Neural crest cell (in vitro differentiated cells): ENCODE measurements at regions not wholly inside any gene's neighbourhood (a gene's known extent, or its start where the extent isn't known, plus 50 kb on each side); places are given as distances from the start of the nearest gene placed in this dataset.
"Not testable (repeated sequence)": the region's sequence is repeated elsewhere in the genome, so short reads cannot be mapped to it uniquely, and the experiment has no call there.

Source experiments
- DNase-seq: peaks from one replicate; pipeline ENCODE4 v3.0.0; 2021; ENCODE audit warnings: low read depth, mixed read lengths, low spot score
- H3K27ac Mint-ChIP-seq: one replicate; pipeline ENCODE4 v1.8.0; 2021; ENCODE audit warnings: mild to moderate bottlenecking, mixed read lengths; ENCODE audit not compliant: unreplicated experiment
- H3K27me3 Mint-ChIP-seq: 2 replicates; pipeline ENCODE4 v1.8.0; 2021; ENCODE audit warnings: low read depth, mild to moderate bottlenecking, mixed read lengths
- H3K36me3 Mint-ChIP-seq: 2 replicates; pipeline ENCODE4 v1.8.0; 2021; ENCODE audit warnings: low read depth, mild to moderate bottlenecking, mixed read lengths
- H3K4me1 Mint-ChIP-seq: 2 replicates; pipeline ENCODE4 v1.8.0; 2021; ENCODE audit warnings: mixed read lengths
- H3K4me3 Mint-ChIP-seq: one replicate; pipeline ENCODE4 v1.8.0; 2021; ENCODE audit warnings: mild to moderate bottlenecking, mixed read lengths
- H3K9me3 Mint-ChIP-seq: 2 replicates; pipeline ENCODE4 v1.8.0; 2021; ENCODE audit warnings: mixed read lengths
- TF ChIP-seq, protein P1 (sequence below): fragments of 200-600 bp; sonication (generic); conservative IDR thresholded peaks from 2 replicates; pipeline ENCODE4 v1.5.0; 2021; ENCODE audit warnings: antibody characterized with exemption, mild to moderate bottlenecking

DNA sequence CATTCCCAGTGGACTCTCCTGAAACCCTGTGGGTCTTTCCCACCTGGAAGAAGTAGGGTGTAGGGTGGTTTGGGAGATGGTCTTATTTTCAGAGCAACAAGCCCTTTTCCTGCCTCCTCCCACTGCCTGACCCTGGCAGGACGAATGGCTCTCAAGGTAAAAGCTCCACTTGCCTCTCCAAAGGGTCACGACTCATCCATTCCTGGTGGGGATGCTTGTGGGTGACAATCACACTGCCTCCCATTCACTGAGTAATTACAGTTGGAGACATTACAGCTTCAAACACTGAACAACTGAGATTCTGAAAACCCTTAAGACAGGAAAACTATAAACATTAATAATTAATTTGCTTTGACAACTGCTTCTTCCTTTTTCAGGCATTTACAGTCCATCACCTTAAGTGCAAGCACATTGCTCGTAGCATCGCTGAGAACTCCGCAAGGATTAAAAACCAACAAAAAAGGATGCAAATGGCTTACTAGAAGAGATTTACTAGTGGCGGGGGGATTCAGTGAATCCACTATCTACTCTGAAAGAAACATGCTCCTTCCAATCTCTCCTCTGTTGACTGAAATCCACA is 199.6 kb upstream of the IRS2 start:
- Mint-ChIP-seq H3K9me3 (no peaks in the 10 kb centered on the region), H3K27me3 (no peaks in the 10 kb centered on the region), H3K27ac (no peak overlapping the region), H3K4me1 (peaks cover 12% of the 10 kb centered on the region), H3K4me3 (no peak overlapping the region), H3K36me3 (no peaks in the 10 kb centered on the region)
- TF ChIP-seq, protein P1, sequence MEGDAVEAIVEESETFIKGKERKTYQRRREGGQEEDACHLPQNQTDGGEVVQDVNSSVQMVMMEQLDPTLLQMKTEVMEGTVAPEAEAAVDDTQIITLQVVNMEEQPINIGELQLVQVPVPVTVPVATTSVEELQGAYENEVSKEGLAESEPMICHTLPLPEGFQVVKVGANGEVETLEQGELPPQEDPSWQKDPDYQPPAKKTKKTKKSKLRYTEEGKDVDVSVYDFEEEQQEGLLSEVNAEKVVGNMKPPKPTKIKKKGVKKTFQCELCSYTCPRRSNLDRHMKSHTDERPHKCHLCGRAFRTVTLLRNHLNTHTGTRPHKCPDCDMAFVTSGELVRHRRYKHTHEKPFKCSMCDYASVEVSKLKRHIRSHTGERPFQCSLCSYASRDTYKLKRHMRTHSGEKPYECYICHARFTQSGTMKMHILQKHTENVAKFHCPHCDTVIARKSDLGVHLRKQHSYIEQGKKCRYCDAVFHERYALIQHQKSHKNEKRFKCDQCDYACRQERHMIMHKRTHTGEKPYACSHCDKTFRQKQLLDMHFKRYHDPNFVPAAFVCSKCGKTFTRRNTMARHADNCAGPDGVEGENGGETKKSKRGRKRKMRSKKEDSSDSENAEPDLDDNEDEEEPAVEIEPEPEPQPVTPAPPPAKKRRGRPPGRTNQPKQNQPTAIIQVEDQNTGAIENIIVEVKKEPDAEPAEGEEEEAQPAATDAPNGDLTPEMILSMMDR: no peak
- no peak for DNase-seq

DNA sequence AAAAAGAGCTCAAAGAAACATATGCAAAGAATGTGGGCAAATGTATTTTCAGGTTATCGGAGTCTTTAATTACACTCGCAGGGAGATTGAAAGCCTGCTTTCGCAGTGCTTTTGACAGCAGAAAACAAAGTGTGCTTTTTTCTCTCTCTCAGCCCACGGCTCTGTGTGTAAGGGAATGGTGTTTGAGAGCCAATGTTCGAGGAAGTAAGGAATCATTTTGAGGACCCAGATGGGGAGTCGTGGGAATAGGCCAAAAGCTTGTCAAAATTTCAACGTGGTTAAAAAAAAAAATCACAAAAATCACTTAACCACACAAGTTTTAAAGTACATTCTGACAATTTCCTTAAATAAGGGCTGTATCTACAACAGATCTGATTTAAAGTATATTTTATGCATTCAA is 197.1 kb upstream of the IRS2 start:
- no peak for DNase-seq
- Mint-ChIP-seq H3K36me3 (no peaks in the 10 kb centered on the region), H3K27ac (no peak overlapping the region), H3K4me3 (no peak overlapping the region), H3K4me1 (peaks cover 15% of the 10 kb centered on the region), H3K27me3 (no peaks in the 10 kb centered on the region), H3K9me3 (no peaks in the 10 kb centered on the region)
- TF ChIP-seq, protein P1: no peak

DNA sequence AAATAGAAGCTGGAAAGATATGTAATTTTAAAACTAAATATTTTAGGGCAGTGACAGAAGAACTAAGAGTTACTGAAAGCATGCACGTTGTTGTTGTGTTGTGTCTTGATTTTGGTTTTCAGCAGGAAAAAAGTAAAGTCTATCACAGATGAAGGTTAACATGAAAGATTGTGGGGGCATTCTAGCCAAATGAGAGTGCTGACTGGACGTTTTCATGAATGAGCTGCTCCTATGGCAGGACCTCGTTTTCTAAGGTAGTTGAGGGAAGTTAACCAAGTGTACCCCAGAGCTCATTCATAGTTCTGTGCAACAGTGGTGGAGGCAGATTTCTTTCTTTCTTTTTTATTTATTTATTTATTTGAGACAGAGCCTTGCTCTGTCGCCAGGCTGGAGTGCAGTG is 194.6 kb upstream of the IRS2 start:
- DNase-seq: no peak
- Mint-ChIP-seq H3K4me3 (no peak overlapping the region), H3K4me1 (peaks cover 15% of the 10 kb centered on the region), H3K27me3 (no peaks in the 10 kb centered on the region), H3K27ac (no peak overlapping the region), H3K9me3 (no peaks in the 10 kb centered on the region), H3K36me3 (no peaks in the 10 kb centered on the region)
- TF ChIP-seq, protein P1: no peak

DNA sequence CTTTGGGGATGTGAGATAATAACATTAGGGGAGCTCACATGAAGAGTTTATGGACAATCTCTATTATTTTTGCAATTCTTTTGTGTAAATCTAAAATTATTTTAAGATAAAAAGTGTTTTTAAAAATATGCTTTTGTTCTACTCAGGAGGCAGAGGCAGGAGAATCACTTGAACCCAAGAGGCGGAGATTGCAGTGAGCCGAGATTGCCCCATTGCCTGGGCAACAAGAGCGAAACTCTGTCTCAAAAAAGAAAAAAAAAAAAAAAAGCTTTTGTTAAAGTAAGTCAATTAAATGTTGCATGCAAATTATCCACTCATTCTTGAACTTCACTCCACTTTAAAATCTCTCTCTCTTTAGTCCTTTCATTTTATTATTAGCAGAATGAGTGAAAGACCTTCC is 193.3 kb upstream of the IRS2 start:
- H3K9me3 Mint-ChIP-seq, DNase-seq, H3K36me3 Mint-ChIP-seq, H3K27me3 Mint-ChIP-seq, H3K27ac Mint-ChIP-seq, H3K4me3 Mint-ChIP-seq: not testable (repeated sequence)
- peaks cover 15% of the 10 kb centered on the region for H3K4me1 Mint-ChIP-seq

DNA sequence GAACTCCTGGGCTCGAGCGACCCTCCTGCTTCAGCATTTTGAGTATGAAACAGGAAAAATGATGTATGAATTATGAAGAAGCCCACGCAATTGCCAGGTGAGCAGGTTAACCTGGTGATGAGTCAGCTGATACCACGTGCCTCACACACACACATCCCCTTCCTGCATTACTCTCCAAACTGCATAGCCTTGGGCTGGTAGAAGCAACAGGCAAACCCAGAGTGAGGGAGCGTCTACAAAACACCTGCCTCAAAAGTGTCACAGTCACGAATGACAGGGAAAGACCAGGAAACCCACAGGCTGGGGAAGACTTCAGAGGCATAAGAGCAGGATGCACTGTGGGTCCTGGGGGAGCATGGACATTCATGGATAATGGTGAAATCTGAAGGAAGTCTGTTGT is 192.8 kb upstream of the IRS2 start:
- Mint-ChIP-seq H3K4me1 (peaks cover 15% of the 10 kb centered on the region), H3K27ac (no peak overlapping the region), H3K36me3 (no peaks in the 10 kb centered on the region), H3K27me3 (no peaks in the 10 kb centered on the region), H3K9me3 (no peaks in the 10 kb centered on the region), H3K4me3 (no peak overlapping the region)
- TF ChIP-seq, protein P1: no peak
- DNase-seq: no peak

DNA sequence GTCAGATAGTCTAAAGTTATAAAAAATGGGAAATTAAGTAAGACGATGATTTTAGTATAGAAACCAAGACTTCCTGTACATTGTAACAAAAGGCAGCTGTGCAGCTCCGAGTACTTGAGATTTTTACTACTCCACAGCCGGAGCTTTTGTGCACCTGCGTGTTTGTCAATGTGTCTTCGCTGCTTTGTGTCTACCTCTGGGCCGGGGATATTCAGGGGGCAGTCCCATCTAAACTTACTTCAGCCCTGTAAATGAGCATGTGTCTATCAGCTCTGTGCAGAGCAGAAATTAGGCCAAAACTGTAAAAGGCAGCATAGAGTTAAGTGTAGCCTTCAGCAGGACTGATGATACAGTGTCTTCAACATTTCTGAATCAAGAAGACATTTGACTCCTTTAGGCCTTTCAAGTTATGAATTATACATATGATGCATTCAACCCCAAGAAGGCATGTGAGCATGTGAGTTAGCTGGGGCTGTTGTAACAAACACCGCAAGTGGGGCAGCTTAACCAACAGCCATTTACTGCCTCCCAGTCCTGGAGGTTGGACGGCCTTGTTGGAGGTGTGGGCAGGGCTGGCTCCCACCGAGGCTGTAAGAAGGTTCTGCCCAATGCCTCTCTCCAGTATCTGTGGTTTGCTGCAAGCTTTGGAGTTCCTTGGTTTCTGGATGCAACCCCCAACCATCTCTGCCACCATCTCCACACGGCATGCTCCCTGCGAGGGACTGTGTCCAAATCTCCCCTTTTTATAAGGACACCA is 191.0 kb upstream of the IRS2 start:
- Mint-ChIP-seq H3K4me1 (peaks cover 3% of the 10 kb centered on the region), H3K4me3 (no peak overlapping the region), H3K9me3 (no peaks in the 10 kb centered on the region), H3K27me3 (no peaks in the 10 kb centered on the region), H3K36me3 (no peaks in the 10 kb centered on the region), H3K27ac (no peak overlapping the region)
- DNase-seq: no peak
- TF ChIP-seq, protein P1: no peak
